HUES6 (cell line): ENCODE measurements at regions not wholly inside any gene's neighbourhood (a gene's known extent, or its start where the extent isn't known, plus 50 kb on each side); places are given as distances from the start of the nearest gene placed in this dataset.

Experiments
- H3K27ac ChIP-seq: 2 replicates; pipeline ENCODE4 v1.7.0; 2013; ENCODE audit warnings: low read depth, mild to moderate bottlenecking, low read length, inconsistent platforms
- H3K27me3 ChIP-seq: 2 replicates; pipeline ENCODE4 v1.6.1; 2013; ENCODE audit warnings: low read length; ENCODE audit not compliant: control insufficient read depth, insufficient read depth
- H3K36me3 ChIP-seq: 2 replicates; pipeline ENCODE4 v1.6.1; 2013; ENCODE audit warnings: low read length; ENCODE audit not compliant: control insufficient read depth, insufficient read depth
- H3K4me1 ChIP-seq: 2 replicates; pipeline ENCODE4 v1.6.1; 2013; ENCODE audit warnings: low read length; ENCODE audit not compliant: control insufficient read depth, insufficient read depth
- H3K4me3 ChIP-seq: 2 replicates; pipeline ENCODE4 v1.5.1; 2013; ENCODE audit warnings: low read depth, low read length
- H3K9ac ChIP-seq: one replicate; pipeline ENCODE4 v1.6.1; 2013; ENCODE audit warnings: mild to moderate bottlenecking, low read length
- H3K9me3 ChIP-seq: 2 replicates; pipeline ENCODE4 v1.6.1; 2013; ENCODE audit warnings: low read depth, low read length; ENCODE audit not compliant: control insufficient read depth, insufficient read depth

GRCh38 chr10:8455181-8455580 lies 400.7 kb downstream of the GATA3 start:
- Histone ChIP-seq H3K9me3 (peaks cover 3% of the 10 kb centered on the region; the same call in 1 of the 2 replicates), H3K9ac (no peak overlapping the region), H3K4me3 (no peak overlapping the region), H3K27me3 (no peaks in the 10 kb centered on the region), H3K4me1 (no peaks in the 10 kb centered on the region), H3K36me3 (no peaks in the 10 kb centered on the region), H3K27ac (no peak overlapping the region)

DNA sequence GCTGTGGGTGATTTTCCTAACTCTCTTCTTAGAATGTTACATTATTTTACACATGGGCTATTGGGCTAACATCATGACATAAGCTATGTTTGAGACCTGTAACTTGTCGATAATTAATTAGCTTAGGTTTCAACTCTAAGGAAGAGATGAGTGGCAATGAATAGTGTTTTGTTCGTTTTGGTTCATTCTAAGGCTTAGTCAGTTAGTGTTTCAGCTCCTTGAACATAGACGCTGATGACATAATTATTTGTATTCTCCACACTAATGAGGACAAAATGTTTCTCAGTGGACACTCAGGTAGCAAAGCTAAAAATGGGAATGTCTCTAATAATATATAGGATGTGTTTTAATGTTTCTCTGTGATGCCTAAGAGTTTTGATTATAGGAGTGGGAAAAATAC lies 401.9 kb downstream of the GATA3 start:
- H3K27ac ChIP-seq: no peak overlapping the region
- peaks cover 3% of the 10 kb centered on the region; the same call in 1 of the 2 replicates for H3K9me3 ChIP-seq
- no peak overlapping the region for H3K4me3 ChIP-seq
- H3K36me3 ChIP-seq: no peaks in the 10 kb centered on the region
- no peak overlapping the region for H3K9ac ChIP-seq
- no peaks in the 10 kb centered on the region for H3K4me1 ChIP-seq
- H3K27me3 ChIP-seq: no peaks in the 10 kb centered on the region

DNA sequence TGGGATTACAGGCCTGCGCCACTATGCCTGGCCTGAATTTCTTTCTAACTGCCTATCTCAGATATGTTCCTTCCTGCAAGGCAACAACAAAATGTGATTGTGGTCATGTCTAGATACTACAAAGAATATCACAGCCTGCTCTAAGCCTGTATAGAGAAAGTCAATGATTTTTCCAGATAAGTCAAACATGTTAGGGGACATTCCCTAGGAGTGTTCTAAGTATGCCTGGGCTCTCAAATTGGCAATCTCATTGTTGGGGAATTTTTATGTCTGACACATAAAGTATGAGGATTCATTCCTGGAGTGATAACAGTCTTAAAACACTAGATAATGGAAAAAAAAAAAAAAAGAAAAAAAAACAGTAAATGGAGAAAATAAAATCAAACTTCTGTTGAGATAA lies 406.1 kb downstream of the GATA3 start:
- H3K36me3 ChIP-seq: no peaks in the 10 kb centered on the region
- H3K4me1 ChIP-seq: no peaks in the 10 kb centered on the region
- no peaks in the 10 kb centered on the region for H3K27me3 ChIP-seq
- H3K9me3 ChIP-seq: peaks cover 3% of the 10 kb centered on the region; the same call in 1 of the 2 replicates
- no peak overlapping the region for H3K27ac ChIP-seq
- H3K9ac ChIP-seq: no peak overlapping the region
- H3K4me3 ChIP-seq: no peak overlapping the region

DNA sequence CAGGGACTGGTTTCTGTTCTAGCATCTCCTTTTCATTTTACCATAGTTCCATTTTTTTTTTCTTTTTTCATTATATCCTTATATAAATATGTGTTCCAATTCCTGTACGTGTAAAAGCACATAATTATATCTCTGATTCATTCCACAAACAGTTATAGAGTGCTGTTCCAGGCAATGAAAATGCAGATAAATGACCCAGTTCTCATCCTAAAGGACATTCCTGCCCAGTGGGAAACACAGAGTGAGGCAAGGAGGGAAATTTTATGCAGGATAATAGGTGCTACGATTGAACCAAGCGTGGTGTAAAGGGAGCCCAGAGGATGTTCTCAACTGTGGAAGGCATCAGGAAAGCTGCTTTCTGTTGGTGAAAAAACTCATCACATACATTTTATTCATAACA lies 408.1 kb downstream of the GATA3 start:
- Histone ChIP-seq H3K4me3 (no peak overlapping the region), H3K36me3 (no peaks in the 10 kb centered on the region)

DNA sequence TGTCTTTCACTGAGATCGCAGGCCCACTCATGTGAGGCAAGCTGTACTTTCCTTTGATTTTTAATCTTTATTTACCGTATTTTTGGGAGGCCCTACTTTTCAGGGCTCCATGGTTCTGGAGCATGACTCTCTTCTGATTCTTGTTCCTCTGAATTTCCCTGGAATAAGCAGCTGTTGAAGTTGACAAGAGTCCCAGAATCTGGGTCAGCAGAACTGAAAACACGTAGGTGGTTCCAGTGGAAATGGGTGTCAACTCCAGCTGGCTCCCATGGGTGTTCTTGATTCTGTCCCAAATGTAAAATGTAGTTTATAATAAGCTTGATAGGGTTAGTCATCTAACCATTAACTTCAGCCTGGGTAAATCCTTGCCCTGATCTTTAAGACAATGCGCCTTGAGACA lies 409.4 kb downstream of the GATA3 start:
- no peaks in the 10 kb centered on the region for H3K4me1 ChIP-seq
- no peak overlapping the region for H3K27ac ChIP-seq
- H3K27me3 ChIP-seq: no peaks in the 10 kb centered on the region
- no peak overlapping the region for H3K9ac ChIP-seq
- H3K36me3 ChIP-seq: no peaks in the 10 kb centered on the region
- no peak overlapping the region for H3K4me3 ChIP-seq
- no peaks in the 10 kb centered on the region; the same call in 1 of the 2 replicates for H3K9me3 ChIP-seq

More for the DNA sequence above, 408.1 kb downstream of the GATA3 start:
- no peaks in the 10 kb centered on the region for H3K27me3 ChIP-seq
- no peak overlapping the region for H3K9ac ChIP-seq
- no peaks in the 10 kb centered on the region for H3K4me1 ChIP-seq
- no peak overlapping the region for H3K27ac ChIP-seq
- H3K9me3 ChIP-seq: peaks cover 3% of the 10 kb centered on the region; the same call in 1 of the 2 replicates

- Histone ChIP-seq H3K9ac (no peak overlapping the region), H3K4me1 (no peaks in the 10 kb centered on the region), H3K27ac (no peak overlapping the region), H3K9me3 (no peaks in the 10 kb centered on the region; the same call in 1 of the 2 replicates), H3K36me3 (no peaks in the 10 kb centered on the region), H3K4me3 (no peak overlapping the region), H3K27me3 (no peaks in the 10 kb centered on the region)
Measured at GRCh38 chr10:8468477-8468876, 414.0 kb downstream of the GATA3 start.

DNA sequence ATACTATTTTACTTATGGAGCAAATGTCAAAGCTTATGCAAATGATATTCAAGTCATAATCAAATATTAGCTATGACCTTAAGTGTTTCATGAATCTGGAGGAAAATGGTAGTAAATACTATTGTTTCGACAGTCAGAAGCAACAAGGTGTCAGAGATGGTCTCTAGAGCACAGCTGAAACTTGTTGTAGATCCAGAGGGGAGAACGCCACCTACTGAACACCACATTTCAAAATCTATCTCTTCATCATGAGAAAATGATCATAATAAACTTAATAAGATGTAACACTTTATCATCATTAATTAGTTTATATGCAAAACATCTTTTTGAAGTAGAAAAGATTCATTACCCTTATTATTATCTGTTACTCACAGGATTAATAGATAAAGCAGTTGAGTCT lies 418.7 kb downstream of the GATA3 start:
- H3K9me3 ChIP-seq: peaks cover 5% of the 10 kb centered on the region; the same call in 1 of the 2 replicates
- no peak overlapping the region for H3K27ac ChIP-seq
- H3K9ac ChIP-seq: no peak overlapping the region
- peaks cover 5% of the 10 kb centered on the region; the same call in 1 of the 2 replicates for H3K27me3 ChIP-seq
- no peaks in the 10 kb centered on the region for H3K36me3 ChIP-seq
- H3K4me3 ChIP-seq: no peak overlapping the region
- no peaks in the 10 kb centered on the region for H3K4me1 ChIP-seq

DNA sequence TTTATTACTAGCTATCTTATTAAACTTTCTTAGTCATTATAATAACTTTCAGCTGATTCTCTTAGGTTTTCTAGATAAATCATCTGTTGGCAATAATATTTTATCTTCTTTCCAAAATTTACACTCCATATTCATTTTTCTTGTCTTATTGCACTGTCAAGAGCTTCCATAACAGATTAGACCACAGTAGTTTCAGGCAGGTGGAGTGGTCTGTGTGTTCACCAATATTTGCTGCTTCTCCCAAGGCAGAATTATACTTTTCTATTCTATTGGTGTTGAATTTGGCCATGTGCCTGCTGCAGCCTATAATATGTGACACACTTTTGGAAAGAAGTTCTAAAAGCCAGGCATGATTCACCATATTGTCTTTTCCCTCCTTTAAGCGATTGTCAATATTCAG lies 422.8 kb downstream of the GATA3 start:
- peaks cover 5% of the 10 kb centered on the region; the same call in 1 of the 2 replicates for H3K9me3 ChIP-seq
- no peak overlapping the region for H3K9ac ChIP-seq
- peaks cover 24% of the 10 kb centered on the region for H3K27me3 ChIP-seq
- H3K4me3 ChIP-seq: no peak overlapping the region
- H3K4me1 ChIP-seq: no peaks in the 10 kb centered on the region
- H3K36me3 ChIP-seq: no peaks in the 10 kb centered on the region
- no peak overlapping the region for H3K27ac ChIP-seq

DNA sequence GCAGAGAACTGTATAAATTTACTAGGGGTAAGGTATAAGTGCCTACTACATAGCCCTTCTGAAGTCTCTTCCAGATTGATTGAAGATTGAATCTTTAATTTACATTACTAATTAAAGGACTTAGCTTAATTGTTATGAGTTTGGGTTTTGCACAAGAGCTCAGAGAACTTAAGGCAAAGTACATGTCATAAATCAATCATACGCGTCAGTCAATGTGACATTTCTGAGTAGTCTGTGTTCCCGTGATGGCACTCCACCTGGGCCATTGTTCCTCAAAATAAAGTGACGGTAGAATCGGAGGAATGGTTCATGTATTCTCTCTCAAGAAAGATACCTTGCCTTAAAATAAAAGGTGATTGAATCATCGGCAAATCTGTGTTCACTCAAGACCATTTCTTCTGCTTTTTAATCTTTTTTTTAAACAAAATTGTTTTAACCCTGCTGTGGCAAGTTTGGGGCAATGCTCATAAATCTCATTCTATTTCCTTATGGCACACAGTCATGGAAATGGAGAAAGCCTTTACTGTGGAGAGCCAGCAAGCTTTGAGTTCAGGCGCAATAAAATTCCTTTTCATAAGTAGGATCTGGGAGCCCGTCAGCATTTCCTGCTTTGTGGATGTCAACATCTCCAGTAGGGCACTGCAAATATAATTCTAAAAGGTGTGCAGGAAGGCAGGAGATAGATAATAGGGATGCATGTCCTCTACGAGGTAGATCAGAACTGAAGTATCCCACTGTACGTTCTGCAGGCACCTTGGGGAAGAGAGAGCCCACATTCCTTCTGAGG lies 427.4 kb downstream of the GATA3 start:
- no peaks in the 10 kb centered on the region for H3K36me3 ChIP-seq
- H3K4me3 ChIP-seq: no peak overlapping the region
- H3K27me3 ChIP-seq: peaks cover 56% of the 10 kb centered on the region
- H3K4me1 ChIP-seq: peaks cover 14% of the 10 kb centered on the region
- H3K27ac ChIP-seq: no peak overlapping the region
- no peak overlapping the region for H3K9ac ChIP-seq
- peaks cover 5% of the 10 kb centered on the region; the same call in 1 of the 2 replicates for H3K9me3 ChIP-seq

- H3K9ac ChIP-seq: no peak overlapping the region
- H3K36me3 ChIP-seq: no peaks in the 10 kb centered on the region
- no peak overlapping the region for H3K4me3 ChIP-seq
- H3K9me3 ChIP-seq: no peaks in the 10 kb centered on the region
- no peak overlapping the region for H3K27ac ChIP-seq
- peaks cover 68% of the 10 kb centered on the region for H3K27me3 ChIP-seq
- H3K4me1 ChIP-seq: peaks cover 20% of the 10 kb centered on the region
Measured at GRCh38 chr10:8485032-8485431, 430.5 kb downstream of the GATA3 start.

DNA sequence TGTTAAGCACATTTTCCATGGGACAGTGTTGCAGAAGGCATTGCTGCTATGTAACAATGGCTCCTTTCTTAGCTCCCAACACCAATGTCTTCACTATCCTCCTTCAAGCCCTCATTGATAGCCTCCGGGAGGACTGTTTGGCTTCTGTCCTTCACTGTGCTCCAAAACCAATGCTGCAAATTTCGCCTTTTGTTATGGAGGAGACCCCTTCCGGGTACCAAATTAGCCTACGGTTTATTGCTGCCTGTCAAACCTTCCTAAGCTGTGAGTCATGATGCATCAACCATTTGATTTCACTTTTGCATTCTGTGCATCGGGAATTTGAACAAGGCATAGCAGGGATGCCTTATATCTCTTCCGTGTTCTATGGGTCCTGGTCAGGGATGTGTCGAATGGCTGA lies 432.9 kb downstream of the GATA3 start:
- H3K4me3 ChIP-seq: no peak overlapping the region
- peaks cover 20% of the 10 kb centered on the region for H3K4me1 ChIP-seq
- peaks cover 48% of the 10 kb centered on the region for H3K27me3 ChIP-seq
- no peaks in the 10 kb centered on the region for H3K36me3 ChIP-seq
- H3K9me3 ChIP-seq: no peaks in the 10 kb centered on the region
- H3K27ac ChIP-seq: no peak overlapping the region
- no peak overlapping the region for H3K9ac ChIP-seq
